Stimulated activated CD4-positive, alpha-beta T cell treated with anti-CD3 and anti-CD28 coated beads, TNF-alpha, amount 100 ng/mL, for 24 hours (primary cell): ENCODE measurements at regions not wholly inside any gene's neighbourhood (a gene's known extent, or its start where the extent isn't known, plus 50 kb on each side); places are given as distances from the start of the nearest gene placed in this dataset.
A peak's percentile ranks its signal among the peaks of the same experiment; 100 is the strongest.

ENCODE experiments used
- DNase-seq, 3 experiments: peaks; one replicate each; pipeline ENCODE4 v3.0.0-alpha.2; 2020; ENCODE audit warnings: low read depth in 3 of 3

DNA sequence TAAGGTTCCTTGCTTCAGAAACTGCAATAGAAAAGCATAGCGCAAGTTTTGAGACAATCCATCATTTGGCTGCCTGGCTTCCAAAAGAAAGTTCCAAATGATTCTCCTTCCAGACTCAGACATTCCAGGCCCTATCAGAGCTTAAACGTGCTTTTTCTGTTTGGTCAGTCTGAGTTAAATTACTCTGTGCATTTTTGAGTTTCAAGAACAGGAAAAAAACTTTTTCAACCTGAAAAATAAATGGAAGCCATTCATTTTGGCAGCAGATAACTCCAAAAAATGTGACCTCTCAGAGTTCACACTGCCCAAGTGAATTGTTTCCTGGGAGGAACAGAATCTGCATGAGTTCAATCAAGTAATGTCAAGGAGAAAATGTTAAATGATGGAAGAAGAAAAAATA, 354.2 kb downstream of the CXCL12 start:
- DNase-seq, result no peak

DNA sequence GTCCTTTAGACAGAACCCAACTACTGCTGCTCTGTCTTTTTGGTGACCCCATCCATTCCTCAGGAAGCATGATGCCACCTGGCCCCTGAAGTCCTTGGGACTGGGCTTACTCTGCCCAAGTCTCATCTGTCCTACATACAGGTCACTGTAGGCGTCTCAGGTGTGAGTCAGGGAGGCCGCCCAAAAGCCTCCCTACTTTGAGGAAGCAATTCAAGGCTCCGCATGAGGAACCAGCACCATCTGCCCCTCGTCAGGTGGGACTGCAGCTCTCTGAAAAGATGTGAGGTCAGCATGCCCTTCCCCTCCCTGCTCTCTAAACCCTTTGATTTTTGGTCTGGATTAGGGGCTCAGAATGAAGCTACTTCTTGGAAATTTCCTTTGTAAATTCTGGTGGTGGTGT, 354.8 kb downstream of the CXCL12 start:
- peak in 1 of 3 experiments; percentile 12 for DNase-seq

DNA sequence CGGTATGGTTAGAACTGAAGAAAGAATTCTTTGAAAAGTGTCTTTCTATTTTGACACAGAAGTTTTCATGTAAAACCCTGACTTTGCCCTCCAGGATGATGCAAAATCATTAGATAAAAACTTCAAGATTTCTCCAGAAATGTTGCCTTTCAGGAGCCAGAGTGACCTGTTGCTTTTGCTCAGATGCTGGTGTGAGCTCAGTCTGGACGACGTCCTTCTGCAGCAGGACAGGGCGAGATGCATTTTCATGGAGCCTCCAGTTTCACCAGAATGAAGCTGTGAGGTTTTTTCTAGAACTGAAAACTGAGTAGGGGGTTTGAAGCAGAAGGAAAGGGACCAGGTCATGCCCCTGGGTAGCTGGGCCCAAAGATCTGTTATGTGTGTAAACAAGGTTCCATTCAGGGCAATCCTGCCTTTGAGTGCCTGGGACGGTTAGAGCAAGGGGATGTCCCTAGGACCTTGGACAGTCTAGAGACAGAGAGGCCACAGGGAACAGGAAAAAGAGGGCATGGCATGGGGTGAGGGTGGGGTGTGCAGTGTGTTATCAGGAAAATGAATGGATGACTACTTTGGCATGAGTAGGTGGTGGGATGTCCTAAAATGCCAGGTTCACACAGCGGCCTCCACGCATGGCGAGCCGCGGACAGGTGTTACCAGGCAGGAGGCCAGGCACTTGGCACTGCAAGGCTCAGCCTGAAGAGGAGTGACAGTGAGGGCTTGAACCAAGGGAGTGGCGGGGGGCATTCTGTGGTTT, 356.3 kb downstream of the CXCL12 start:
- DNase-seq, result no peak

DNA sequence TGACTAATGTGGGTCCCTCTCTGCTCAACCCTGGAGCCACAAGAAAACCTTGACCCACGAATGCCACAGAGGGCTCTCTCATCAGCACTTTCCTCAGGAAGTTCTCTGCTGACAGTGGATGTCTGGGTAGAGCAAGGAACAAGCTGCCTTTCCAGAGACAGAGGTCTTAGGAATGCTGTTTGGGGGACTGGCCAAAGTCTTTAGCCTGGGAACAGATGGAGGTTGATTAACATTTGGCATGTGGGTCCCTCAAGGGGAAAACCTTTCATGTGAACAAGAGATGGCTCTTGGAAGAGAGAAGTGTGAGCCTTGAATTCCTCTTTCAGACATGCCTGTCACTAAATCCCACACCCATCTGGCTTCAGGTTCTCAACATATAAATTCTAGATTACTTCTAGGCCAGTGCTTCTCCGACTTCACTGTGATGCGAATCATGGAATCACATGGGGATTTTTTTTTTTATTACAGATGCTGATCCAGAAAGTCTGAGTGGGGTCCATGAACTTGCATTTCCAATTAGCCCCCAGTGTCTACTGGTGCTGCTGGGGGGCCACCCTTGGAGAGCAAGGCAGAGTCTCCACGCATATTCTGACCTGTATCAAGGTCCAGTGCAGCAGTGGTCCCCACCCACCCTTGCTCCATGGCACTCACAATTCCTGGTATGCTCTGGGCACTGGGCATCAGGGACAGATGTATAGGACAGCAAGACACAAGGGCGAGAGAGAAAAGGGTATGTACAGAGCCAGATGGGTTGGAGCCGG, 360.4 kb downstream of the CXCL12 start:
- no peak for DNase-seq

DNA sequence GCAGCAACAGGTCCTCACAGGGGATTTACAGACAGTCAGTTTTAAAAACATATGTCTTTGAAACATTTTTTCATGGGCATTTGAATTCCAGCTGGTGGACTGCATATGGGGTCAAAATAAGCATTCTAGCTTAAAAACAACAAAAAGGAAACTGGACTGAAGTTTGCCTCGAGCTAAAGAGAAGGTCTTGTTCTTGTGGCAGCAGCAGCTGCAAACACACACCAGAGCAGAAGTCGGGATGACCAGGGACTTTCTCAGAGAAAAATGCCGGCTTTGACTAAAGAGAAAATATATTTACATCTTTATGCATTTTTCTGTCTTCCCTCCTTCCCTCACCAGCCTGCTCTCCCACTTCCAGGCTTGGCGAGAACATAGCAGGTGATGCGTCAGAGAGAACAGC, 361.4 kb downstream of the CXCL12 start:
- DNase-seq, result no peak

DNA sequence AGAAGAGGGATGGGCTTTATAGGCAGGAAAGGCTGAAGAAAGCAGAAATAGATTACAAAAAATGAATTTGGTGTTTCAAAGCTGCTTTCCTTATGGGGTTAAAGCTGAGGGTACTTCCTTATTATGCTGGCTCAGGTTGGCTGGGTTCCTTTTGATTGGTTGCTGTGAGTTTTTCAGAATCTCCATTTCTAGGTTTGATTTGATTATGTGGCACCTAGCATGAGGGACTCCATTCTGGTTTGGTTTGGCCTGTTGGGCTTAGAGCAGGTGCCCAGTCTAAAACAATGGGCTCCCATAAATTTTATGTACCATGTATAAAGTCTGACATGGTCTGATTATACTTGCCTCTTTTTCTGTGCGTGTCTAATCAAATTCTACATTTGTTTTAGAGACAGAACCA, 362.7 kb downstream of the CXCL12 start:
- DNase-seq, result no peak

DNA sequence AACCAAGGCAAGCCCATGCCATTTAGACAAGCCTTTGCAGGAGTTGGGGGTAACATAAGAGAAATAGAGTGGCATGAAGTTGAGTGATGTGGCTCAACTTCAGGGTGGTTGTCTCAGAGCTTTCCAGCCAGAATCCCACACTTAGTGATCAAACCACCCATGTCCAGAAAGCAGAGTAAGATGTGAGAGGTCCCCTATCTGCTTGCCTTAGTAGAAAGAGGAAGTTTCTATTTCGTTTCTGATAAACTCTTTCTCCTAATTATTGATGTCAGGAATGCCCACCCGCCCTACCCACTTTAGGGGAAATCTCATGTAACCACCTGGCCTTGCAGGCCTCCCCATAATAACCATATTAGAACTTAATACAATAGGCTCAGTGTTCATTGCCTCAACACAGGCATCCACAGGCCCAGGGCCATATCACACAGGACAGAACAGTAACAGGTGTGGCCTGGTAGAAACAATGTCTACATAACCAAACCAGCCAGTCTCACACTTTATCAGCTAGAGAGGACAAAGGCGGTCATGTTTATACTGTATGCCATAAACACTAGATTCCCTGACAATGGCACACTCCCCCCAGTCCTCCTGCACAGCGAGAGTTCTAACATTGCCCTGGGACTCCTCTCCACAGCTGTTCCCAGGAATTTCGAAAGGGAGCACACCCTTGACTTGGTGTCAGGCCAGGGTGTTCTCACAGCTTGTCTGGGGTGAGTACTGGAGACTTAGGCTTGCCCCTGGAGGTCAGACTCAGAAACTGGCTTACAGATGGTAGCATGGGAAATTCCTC, 364.4 kb downstream of the CXCL12 start:
- no peak for DNase-seq

DNA sequence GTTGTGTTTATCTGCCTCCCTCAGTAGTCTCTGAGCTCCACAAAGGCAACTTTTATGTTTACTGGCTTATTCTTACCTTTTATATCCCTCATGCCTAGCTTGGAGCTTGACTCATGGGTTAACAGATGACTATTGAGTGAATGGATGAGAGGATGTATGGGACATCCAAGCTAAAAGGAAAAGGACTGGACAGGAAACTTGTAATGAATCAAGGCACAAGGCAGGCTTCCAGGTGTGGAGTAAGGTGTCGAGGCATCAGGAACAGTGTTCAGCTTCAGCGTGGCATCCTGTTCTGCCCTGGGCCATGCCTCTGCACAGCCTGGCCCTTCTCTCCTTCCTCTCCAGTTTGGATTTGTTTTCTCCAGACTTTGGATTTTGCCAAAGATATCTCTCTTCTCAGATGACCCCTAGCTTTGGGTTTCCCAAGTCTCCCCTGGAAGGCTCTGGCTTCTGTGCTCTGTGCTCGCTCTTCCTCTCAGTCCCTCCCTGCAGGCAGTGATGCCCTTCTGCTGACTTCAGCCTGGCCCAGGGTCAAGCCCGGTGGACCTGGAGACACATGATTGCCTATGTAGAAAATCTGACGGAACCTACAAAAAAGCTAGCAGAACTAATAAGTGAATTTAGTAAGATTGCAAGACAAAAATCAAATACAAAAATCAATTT, 367.3 kb downstream of the CXCL12 start:
- no peak for DNase-seq

DNA sequence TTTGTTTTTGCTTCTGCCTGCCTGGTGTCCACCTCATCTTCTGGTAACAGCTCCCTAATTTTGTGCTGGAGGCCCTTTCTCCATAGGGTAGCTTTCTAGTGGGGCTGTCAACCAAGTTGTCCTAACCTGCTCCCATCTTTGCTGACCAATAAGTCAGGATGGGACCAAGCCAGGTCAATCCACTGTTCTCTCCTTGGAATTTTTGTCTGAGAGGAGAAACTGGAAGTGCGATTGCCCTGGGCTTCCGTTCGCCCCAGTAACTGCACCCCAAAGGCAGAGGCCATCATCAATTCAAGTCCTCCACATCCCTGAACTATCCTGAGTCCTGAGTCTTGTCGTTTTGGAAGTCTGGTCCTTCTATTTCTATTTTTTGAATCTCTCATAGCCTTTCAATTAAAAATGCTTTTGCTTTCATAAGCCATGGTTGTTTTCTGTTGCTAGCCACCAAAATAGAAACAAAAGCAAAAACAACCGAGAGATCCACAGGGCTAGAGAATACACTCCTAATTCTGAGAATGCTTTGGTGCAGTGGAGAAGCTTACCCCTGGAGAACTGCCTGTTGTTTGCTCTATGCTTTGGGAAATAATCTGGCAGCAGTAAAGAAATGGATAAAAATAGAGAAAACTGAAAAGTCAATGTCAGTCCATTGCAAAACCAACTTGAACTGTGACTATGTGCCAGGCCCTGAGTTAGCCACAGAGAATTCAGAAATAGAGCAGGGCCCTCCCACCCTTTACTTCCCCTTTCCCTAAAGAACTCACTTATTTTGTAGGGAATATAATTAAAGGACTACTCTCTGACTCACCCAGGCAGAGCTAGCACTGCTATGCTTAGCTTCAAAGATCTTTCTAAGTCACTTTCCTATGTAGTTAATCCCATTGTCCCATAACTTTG, 368.1 kb downstream of the CXCL12 start:
- no peak for DNase-seq

DNA sequence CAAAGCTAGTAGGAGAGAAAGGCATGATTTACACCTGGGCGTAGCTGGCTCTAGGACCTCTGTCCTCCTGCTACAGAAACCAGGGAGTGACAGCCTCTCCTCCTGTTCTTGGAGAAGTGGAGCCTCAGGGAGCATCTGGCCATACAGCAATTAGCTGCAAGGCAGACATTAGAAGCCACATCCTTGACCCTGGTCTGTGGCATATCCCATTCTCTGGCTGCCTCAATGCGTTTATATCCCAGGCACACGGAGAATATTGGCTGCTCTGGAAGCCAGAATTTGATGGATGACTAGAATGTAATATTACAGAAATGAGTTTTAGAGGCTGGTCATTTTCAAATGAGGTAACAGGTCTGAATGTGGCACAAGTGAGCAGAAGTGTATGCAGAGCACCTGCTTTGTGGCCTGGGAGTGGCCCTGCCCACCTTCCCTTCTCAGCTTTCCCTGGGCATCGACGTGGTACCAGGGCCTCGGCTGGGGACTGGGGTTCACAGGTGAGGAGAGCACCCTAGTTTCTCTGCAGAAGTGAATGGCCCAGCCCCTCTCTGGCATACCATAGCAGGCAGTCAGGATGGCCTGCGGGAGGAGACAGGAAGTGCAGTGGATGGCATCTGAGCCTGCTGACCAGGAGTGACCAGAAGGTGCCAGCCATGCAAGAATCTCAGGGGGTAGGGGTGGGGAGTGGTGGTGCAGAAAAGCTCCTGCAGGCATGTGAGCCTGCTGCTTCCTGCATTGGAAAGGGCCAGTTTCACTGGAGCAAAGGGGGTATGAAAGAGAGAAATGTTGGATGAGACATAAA, 367.2 kb upstream of the ZNF32 start:
- no peak for DNase-seq

DNA sequence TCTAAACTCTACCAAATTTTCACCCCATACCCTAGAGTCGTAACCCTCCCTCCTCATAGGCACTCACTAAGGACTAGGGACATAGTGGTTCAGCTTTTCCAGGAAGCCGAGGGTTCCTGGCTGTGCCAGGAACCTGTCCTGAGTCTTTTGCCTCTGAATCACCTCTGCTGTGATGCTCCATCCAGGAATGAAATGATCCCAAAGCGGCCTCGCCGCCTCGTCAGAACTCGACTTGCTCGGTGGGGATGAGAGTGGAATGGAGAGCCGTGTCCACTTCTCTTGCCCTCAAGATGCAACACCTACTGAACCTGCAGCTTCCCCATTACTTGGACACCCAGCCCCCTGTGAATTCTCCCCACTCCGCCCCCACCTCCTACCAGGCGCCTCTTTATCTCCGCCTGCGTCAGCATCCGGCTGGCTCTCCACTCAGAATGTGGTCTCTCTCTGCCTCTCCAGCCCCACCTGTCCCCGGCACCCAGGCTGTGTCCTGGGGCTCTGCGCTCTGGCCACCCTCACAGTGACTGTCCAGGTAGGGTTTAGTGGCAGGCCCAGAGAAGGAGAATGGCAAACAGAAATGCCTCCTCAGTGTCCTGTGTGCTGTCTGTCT, 366.1 kb upstream of the ZNF32 start:
- no peak for DNase-seq

DNA sequence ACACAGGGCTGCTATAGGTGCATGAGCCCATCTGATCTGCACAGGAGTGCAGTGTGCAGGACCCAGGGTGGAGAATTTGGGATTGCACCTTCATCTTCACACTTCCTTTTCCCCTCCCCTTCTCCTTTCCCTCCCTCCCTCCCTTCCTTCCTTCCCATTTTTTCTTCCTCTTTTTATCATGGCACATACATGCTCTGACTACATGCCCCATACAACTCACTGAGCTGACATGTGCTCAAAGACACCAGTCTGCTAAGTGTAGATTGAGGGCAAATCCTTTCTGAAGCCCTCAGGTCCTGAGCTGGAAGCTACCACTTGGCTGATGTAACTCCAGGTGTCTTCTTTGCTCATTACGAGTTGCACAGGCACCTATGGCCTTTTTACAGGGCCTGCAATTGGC, 365.3 kb upstream of the ZNF32 start:
- DNase-seq, result no peak

DNA sequence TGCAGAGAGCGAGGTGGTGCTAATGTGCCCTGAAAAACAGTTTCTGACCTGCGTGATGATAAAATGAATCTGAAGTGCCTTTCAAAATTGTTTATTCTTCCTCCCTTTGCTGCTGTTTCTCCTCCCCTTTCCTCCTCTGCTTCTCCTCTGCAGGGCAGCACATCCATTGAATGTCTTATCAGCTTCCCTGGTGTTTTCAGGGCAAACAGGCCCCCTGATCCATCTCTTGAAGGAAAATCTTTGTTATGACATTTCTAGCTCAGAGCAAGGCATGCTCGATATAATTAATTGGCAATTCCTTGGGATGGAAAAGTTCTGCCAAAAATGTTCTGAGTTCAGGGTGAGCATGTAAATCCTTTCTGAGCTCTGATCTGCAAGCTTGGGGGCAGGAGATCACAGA, 364.2 kb upstream of the ZNF32 start:
- no peak for DNase-seq

DNA sequence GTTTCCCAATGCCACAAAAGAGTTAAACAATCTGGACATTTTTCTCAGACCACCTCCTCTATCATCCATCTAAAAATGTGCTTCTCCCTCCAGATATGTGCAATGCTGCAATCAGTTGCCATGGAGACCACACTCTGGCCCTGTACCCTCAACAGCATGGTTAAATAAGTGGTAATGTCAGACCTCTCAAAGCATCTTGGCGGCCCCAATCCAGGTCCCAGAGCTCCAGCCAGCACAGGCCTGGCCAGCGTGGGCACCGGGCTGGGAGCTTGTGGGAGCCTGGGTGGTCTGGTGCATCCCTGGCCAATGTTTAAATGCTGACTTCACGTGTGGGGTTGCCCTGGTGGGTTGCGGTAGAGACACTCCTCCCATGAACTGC, 362.9 kb upstream of the ZNF32 start:
- DNase-seq, result no peak

DNA sequence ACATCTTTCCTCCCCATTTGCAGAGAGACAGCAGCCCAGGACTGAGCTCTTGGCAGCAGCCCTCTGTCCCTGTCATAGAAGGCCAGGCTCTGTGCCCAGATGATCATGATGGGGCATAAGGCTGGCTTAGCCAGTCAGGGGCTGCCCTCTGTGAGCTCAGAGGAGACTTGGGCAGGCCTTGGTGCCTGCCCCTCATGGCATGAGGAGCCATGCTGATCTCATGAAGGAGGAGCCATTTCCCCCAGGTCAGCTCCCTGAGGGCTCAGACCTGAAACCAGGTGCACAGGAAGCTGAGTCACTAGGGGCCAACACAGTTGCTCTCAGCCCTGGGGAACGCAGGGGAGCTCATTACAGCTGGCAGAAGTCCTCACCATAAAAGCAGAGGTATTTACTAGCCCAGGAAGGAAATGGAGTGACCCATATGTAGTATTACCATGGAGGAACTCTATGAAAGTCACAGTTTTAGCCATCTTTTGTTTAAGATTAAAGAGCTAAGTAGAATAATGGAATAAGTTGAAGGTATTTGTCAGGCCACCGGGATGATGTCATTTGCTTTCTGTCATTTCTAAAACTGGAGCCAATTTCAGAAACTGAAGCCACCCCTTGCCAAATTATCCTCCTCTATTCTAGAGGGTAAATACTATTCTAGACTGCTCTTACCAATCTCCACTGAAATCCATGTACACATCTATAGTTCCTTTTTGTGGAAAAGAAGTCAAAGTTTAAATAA, 362.4 kb upstream of the ZNF32 start:
- DNase-seq, result peak in 1 of 3 experiments; percentile 4

DNA sequence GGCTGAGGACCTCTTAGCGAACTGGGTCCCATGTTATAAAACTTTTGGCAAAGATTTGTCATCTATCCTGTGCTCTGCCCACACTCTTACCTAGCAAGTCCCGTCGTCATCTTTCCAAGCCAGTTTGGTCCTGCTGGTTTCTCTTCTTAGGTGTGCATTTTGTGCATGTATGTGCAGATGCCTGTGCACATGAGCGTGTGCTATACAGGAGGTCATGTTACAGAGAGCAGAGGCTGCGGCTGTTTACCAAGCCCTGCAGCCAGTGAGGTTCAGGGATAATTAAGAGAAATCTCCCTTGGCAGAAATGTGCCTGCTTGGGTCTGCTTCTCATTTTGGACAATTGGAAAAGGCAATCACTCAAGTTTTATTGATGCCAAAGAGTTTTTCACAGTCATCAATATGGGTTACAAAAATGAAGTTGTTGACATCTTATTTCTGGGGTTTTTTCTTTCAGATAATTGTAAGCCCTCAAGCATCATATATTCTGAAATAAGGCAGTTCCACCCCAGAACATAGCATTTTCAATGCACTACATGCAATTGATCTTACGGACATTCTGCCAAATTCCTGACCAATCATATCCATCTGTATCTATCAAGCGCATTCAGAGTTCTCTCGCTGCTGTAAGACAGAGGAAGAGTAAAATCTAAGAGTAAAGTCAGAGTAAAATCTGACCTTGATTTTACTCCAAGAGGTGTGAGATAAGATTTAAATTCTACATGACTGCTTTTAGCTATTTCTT, 361.4 kb upstream of the ZNF32 start:
- no peak for DNase-seq

DNA sequence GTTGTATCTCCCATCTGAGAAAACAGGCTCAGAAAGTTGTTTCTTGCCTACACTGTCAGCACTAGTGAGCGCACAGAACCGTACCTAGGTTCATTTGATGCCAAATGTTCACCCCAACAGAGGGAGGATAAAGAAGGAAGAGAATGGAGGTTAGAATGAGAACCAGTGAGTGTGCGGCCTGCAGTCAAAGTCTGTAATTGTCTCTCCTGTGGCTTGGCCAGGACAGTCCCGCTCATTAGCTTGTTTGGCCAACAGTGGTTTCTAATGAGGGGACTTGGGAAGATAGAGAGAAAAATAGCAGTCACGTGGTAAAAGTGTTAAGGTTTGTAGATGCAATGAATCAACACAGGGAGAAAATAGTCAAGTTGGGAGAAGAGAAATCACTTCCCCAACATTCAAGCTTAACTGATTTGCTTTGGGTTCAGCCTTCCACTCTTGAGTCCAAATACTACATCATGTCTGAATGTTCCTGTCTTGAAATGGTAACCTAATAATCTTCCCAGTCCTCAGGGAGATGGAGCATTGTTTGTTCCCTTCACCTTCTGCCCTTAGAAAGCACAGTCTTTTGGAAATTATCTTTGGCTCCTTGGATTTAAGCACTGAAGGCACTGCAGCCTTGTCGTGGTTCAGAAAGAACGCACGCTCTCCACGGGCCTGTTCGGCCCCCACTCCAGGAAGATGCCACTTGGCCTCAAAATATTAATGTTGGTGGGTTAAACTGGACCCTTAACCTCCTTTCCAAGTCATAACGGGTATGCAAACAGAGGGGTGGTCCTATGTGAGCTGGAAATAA, 360.4 kb upstream of the ZNF32 start:
- no peak for DNase-seq
